ENCODE measurements at regions not wholly inside any gene's neighbourhood (a gene's known extent, or its start where the extent isn't known, plus 50 kb on each side); places are given as distances from the start of the nearest gene placed in this dataset.

DNA sequence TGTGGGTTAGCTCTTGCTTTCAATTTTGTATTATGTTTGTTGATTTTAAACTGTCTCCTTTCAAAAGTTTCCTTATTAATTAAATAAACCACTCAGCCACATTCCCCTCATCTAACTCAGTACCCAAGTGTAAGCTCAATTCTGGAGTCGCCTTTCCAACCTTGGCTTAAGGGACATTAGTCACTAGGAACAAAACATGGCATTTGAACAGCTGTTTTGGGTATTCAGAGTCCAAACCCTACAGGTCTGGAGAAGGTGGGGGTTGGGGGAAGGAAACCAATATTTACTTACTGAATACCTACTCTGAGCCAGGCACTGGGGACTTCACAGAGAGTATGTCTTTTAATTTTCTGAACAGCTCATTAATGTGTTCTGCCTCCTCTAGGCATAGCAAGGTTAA lies 117.2 kb upstream of the JUN start:
- TF ChIP-seq, protein P1, sequence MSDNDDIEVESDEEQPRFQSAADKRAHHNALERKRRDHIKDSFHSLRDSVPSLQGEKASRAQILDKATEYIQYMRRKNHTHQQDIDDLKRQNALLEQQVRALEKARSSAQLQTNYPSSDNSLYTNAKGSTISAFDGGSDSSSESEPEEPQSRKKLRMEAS (CRISPR knock-in tag; IDR thresholded peaks at IDR 0.05), result no peak
- no peak for TF ChIP-seq CREB1 (IDR thresholded peaks at IDR 0.05)
- TF ChIP-seq CREB1 (CRISPR knock-in tag; IDR thresholded peaks at IDR 0.05), result no peak
- no peak for TF ChIP-seq SIN3A (IDR thresholded peaks at IDR 0.05; ENCODE audit: borderline replicate concordance in 2 of 2, control insufficient read depth in 1 of 2, low read depth in 2 of 2, low read length in 2 of 2)
- no peak for TF ChIP-seq ZSCAN32 (CRISPR knock-in tag; IDR thresholded peaks at IDR 0.05)
- no peak for TF ChIP-seq ZNF174 (CRISPR knock-in tag; IDR thresholded peaks at IDR 0.05)
- TF ChIP-seq, protein P2, sequence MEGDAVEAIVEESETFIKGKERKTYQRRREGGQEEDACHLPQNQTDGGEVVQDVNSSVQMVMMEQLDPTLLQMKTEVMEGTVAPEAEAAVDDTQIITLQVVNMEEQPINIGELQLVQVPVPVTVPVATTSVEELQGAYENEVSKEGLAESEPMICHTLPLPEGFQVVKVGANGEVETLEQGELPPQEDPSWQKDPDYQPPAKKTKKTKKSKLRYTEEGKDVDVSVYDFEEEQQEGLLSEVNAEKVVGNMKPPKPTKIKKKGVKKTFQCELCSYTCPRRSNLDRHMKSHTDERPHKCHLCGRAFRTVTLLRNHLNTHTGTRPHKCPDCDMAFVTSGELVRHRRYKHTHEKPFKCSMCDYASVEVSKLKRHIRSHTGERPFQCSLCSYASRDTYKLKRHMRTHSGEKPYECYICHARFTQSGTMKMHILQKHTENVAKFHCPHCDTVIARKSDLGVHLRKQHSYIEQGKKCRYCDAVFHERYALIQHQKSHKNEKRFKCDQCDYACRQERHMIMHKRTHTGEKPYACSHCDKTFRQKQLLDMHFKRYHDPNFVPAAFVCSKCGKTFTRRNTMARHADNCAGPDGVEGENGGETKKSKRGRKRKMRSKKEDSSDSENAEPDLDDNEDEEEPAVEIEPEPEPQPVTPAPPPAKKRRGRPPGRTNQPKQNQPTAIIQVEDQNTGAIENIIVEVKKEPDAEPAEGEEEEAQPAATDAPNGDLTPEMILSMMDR (IDR thresholded peaks at IDR 0.05 in 2 of 3, conservative IDR thresholded peaks at IDR 0.05 in 1 of 3; ENCODE audit: insufficient read depth in 2 of 3, low read depth in 1 of 3, low read length in 3 of 3), result no peak
- TF ChIP-seq POLR2A (conservative IDR thresholded peaks at IDR 0.05), result no peak
